Cardiac fibroblast (primary cell): ENCODE measurements at regions not wholly inside any gene's neighbourhood (a gene's known extent, or its start where the extent isn't known, plus 50 kb on each side); places are given as distances from the start of the nearest gene placed in this dataset.
A peak's percentile ranks its signal among the peaks of the same experiment; 100 is the strongest.

Experiments
- DNase-seq, 2 donors: peaks; one replicate each; pipeline versions ENCODE4 v3.0.0 to v3.0.0-alpha.2; 2010; ENCODE audit warnings: low read depth in 2 of 2
- H3K4me3 ChIP-seq, 2 donors: replicated peaks in 1 of 2; 1 replicate in 1 of 2; 2 replicates in 1 of 2; pipeline ENCODE4 v1.5.1; 2011; ENCODE audit warnings: low read depth in 2 of 2, low read length in 2 of 2, mild to moderate bottlenecking in 2 of 2, moderate library complexity in 1 of 2
- TF ChIP-seq, protein P1 (sequence below): IDR thresholded peaks from one replicate; pipeline ENCODE4 v1.5.1; 2011; ENCODE audit warnings: low read depth, mild to moderate bottlenecking, low read length, inconsistent platforms

DNA sequence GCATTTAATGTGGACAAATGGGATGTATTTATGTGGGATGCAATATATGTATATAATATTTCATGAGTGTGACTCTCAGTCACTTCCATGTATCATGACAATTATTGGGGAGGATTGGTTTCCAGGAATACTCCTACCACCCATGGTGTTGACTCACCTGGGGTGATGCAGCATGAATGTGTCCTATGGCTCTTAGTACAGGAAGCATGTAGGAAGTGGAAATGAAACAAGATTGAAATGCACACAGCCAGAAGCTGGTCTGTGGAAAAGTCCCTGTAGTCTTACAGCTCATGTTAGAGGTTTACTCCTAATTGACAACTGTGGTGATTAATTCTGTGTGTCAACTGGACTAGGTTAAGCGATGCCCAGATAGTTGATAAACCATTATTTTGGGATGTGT, 89.3 kb upstream of the HAAO start:
- peak in 1 of 2 donors; percentile 75 for DNase-seq
- no peak overlapping the region for H3K4me3 ChIP-seq
- TF ChIP-seq, protein P1, sequence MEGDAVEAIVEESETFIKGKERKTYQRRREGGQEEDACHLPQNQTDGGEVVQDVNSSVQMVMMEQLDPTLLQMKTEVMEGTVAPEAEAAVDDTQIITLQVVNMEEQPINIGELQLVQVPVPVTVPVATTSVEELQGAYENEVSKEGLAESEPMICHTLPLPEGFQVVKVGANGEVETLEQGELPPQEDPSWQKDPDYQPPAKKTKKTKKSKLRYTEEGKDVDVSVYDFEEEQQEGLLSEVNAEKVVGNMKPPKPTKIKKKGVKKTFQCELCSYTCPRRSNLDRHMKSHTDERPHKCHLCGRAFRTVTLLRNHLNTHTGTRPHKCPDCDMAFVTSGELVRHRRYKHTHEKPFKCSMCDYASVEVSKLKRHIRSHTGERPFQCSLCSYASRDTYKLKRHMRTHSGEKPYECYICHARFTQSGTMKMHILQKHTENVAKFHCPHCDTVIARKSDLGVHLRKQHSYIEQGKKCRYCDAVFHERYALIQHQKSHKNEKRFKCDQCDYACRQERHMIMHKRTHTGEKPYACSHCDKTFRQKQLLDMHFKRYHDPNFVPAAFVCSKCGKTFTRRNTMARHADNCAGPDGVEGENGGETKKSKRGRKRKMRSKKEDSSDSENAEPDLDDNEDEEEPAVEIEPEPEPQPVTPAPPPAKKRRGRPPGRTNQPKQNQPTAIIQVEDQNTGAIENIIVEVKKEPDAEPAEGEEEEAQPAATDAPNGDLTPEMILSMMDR, result no peak

GRCh38 chr2:42880738-42881690, 88.6 kb upstream of the HAAO start:
- no peak overlapping the region for H3K4me3 ChIP-seq
- DNase-seq, result no peak
- TF ChIP-seq, protein P1, result no peak

DNA sequence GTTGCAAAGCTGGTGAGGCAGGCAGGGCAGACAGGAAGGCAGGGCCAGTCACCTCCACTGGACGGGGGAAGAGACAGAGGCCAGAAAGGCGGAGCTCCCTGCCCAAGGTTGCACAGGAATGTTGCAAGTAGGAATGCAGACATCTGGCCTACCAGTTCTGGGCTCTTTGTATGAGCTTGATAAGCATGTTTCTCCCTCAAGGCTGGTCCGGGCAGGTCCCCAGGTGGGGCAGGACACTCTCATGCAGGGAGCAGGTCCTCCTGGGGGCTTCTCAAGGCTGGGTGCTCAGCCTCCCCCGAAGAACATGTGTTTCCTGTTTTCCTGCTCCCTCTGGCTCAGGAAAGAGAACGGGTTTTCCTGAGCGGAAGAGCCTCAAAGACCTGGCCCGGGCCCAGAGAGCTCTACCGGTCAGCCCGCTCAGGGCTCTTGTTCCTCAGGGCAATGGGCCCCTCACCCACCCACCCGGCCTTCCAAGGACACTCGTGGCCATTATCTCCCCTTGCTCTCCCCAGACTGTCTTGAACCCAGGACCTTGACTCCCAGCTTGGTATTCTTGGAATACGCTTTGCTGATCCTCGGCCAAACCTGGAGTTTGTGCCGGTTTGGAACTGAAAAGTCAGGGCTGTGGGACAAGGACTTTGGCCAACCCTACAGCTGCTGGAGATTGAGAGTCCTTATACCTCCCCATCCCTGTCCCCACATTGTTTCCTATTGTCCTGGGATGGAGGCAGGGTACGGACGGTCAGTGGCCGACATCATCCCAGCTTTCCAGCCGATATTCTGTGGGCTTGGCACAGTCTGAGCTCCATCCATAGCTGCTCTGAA, 87.7 kb upstream of the HAAO start:
- no peak overlapping the region for H3K4me3 ChIP-seq
- peak; percentile 52 to 64 for DNase-seq
- TF ChIP-seq, protein P1, result no peak

GRCh38 chr2:42879121-42879705, 86.8 kb upstream of the HAAO start:
- no peak for DNase-seq
- TF ChIP-seq, protein P1, result no peak
- H3K4me3 ChIP-seq, result no peak overlapping the region

GRCh38 chr2:42878581-42878980, 86.2 kb upstream of the HAAO start:
- TF ChIP-seq, protein P1, result no peak
- DNase-seq, result peak in 1 of 2 donors; percentile 36
- H3K4me3 ChIP-seq, result no peak overlapping the region

DNA sequence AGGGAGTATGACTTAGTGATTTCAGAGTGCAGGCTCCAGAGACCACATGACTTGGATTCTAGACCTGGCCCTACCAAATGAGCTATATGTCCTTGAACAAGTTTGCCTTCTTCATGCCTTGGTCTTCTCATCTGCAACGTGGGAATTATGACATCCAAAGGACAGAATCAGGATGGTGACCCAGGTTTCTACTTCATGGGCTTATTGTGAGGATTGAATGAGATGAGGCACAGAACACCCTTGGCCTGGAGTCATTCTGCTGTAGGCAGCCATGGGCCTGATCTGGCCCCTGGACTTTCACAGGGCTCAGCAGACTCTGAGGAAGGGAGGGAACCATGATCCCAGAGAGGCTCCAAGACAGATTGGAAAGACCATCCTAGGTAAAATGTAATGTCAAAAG, 85.6 kb upstream of the HAAO start:
- TF ChIP-seq, protein P1, result no peak
- no peak for DNase-seq
- H3K4me3 ChIP-seq, result no peak overlapping the region
